ENCODE measurements at regions not wholly inside any gene's neighbourhood (a gene's known extent, or its start where the extent isn't known, plus 50 kb on each side); places are given as distances from the start of the nearest gene placed in this dataset.

DNA sequence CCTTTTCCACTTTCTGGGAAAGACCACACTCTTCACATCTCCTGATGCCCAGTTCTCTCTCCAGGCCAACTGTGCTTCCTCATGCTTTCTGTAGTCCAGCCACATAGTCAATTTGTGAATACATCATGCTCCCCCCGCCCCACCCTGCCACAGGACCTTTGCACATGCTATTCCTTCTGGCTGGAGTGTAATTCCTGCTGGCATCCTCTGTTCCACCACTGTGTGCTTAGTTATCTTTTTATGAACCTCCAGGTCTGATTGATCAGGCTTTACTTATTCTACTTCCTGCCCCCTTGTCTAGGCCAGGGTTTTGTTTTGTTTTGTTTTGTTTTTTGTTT lies 372.6 kb upstream of the RIOK2 start:
- ChIA-PET POLR2A (no interaction called here), CTCF (no interaction called here)
- no peak overlapping the region for H3K4me3 Mint-ChIP-seq
- intact Hi-C loops (cut with micrococcal nuclease) = no loop called here
- no peak overlapping the region for H2AFZ ChIP-seq (ENCODE audit: insufficient read depth, low read depth, low read length, poor library complexity, severe bottlenecking)
- no peaks in the 10 kb centered on the region for H3K27me3 Mint-ChIP-seq
- H3K4me1 Mint-ChIP-seq = no peaks in the 10 kb centered on the region
- no peaks in the 10 kb centered on the region for H3K27me3 ChIP-seq (replicated peaks in 1 of 4; ENCODE audit: control extremely low read depth in 1 of 4, control insufficient read depth in 3 of 4, insufficient read depth in 4 of 4, low read length in 3 of 4)
- no peak for DNase-seq
- no CpG with 5 or more reads among the region's 1 CpG for WGBS (ENCODE audit: insufficient coverage)
- ATAC-seq (ENCODE audit: low read depth) = no peak
- H3K36me3 ChIP-seq (replicated peaks in 1 of 2; ENCODE audit: control extremely low read depth in 1 of 2, control insufficient read depth in 1 of 2, extremely low read depth in 1 of 2, insufficient read depth in 2 of 2, low read length in 1 of 2) = no peaks in the 10 kb centered on the region
- no peak for TF ChIP-seq EZH2 (IDR thresholded peaks at IDR 0.05; ENCODE audit: borderline replicate concordance, insufficient read depth, low read depth, low read length, poor library complexity, severe bottlenecking)
- TF ChIP-seq, protein P1, sequence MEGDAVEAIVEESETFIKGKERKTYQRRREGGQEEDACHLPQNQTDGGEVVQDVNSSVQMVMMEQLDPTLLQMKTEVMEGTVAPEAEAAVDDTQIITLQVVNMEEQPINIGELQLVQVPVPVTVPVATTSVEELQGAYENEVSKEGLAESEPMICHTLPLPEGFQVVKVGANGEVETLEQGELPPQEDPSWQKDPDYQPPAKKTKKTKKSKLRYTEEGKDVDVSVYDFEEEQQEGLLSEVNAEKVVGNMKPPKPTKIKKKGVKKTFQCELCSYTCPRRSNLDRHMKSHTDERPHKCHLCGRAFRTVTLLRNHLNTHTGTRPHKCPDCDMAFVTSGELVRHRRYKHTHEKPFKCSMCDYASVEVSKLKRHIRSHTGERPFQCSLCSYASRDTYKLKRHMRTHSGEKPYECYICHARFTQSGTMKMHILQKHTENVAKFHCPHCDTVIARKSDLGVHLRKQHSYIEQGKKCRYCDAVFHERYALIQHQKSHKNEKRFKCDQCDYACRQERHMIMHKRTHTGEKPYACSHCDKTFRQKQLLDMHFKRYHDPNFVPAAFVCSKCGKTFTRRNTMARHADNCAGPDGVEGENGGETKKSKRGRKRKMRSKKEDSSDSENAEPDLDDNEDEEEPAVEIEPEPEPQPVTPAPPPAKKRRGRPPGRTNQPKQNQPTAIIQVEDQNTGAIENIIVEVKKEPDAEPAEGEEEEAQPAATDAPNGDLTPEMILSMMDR (IDR thresholded peaks at IDR 0.05) = no peak
- no peak overlapping the region for H3K27ac ChIP-seq (ENCODE audit: low read length in 2 of 2)
- no peak overlapping the region for H3K4me3 ChIP-seq (ENCODE audit: control extremely low read depth in 1 of 5, extremely low read depth in 1 of 5, insufficient read depth in 1 of 5, low read depth in 2 of 5, low read length in 4 of 5)
- H3K79me2 ChIP-seq (ENCODE audit: control insufficient read depth, insufficient read depth, low read length) = no peaks in the 10 kb centered on the region
- H3K4me1 ChIP-seq (ENCODE audit: control insufficient read depth in 2 of 2, insufficient read depth in 2 of 2, low read length in 2 of 2) = no peaks in the 10 kb centered on the region
- H3K9me3 ChIP-seq (ENCODE audit: control extremely low read depth in 1 of 3, control insufficient read depth in 2 of 3, insufficient read depth in 1 of 3, low read length in 2 of 3) = no peaks in the 10 kb centered on the region
- no peak overlapping the region for H3K4me2 ChIP-seq (replicated peaks; ENCODE audit: low read depth, low read length, poor library complexity, severe bottlenecking)
- no peaks in the 10 kb centered on the region for H3K9me3 Mint-ChIP-seq (ENCODE audit: insufficient read depth)
- H3K9ac ChIP-seq (ENCODE audit: low read length) = no peak overlapping the region
- no peaks in the 10 kb centered on the region for H4K20me1 ChIP-seq (ENCODE audit: control insufficient read depth, insufficient read depth, low read length, poor library complexity, severe bottlenecking)
- H3K27ac Mint-ChIP-seq = no peak overlapping the region

DNA sequence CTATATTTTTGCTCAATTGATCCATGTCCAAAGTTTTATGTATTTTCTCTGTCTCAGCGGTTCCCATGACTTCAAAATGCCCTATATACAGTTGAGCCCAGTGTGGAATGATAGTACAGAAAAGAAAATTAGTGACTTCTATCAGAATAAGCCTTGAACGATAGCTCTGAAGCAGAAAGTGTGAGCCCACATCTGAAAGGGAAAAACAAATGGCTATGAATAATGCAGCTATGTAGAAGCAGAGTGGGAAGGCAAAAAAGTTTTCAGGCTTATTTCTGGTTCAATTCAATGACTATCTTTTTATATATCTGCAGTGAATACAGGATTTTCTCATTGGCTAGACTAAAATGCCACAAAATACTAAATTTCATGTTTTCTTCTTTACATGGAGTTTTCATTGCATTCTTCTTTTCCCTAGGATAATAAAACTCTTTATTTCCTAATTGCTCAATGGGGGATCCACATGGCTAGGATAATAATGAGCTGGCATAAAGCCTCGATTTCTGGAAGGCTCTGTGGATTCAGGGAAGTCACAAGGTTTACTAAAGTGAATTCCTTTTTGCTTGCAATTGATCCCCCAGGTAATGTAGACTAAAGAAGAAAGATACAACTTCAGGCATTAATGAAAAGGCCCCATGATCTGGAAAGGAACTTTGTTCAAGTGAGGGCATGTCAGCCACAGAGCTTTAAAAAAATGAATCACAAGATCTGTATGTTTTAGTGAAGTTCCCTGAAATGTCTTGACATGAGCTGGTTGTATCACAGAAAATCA lies 377.0 kb upstream of the RIOK2 start:
- Mint-ChIP-seq H3K27me3 (no peaks in the 10 kb centered on the region), H3K4me1 (no peaks in the 10 kb centered on the region), H3K27ac (no peak overlapping the region), H3K4me3 (no peak overlapping the region), H3K9me3 (ENCODE audit: insufficient read depth) (no peaks in the 10 kb centered on the region)
- Histone ChIP-seq H2AFZ (ENCODE audit: insufficient read depth, low read depth, low read length, poor library complexity, severe bottlenecking) (no peak overlapping the region), H3K4me1 (ENCODE audit: control insufficient read depth in 2 of 2, insufficient read depth in 2 of 2, low read length in 2 of 2) (no peaks in the 10 kb centered on the region), H4K20me1 (ENCODE audit: control insufficient read depth, insufficient read depth, low read length, poor library complexity, severe bottlenecking) (no peaks in the 10 kb centered on the region), H3K4me2 (replicated peaks; ENCODE audit: low read depth, low read length, poor library complexity, severe bottlenecking) (no peak overlapping the region), H3K9me3 (ENCODE audit: control extremely low read depth in 1 of 3, control insufficient read depth in 2 of 3, insufficient read depth in 1 of 3, low read length in 2 of 3) (no peaks in the 10 kb centered on the region), H3K36me3 (replicated peaks in 1 of 2; ENCODE audit: control extremely low read depth in 1 of 2, control insufficient read depth in 1 of 2, extremely low read depth in 1 of 2, insufficient read depth in 2 of 2, low read length in 1 of 2) (no peaks in the 10 kb centered on the region), H3K79me2 (ENCODE audit: control insufficient read depth, insufficient read depth, low read length) (no peaks in the 10 kb centered on the region), H3K27me3 (replicated peaks in 1 of 4; ENCODE audit: control extremely low read depth in 1 of 4, control insufficient read depth in 3 of 4, insufficient read depth in 4 of 4, low read length in 3 of 4) (no peaks in the 10 kb centered on the region), H3K27ac (ENCODE audit: low read length in 2 of 2) (no peak overlapping the region), H3K4me3 (ENCODE audit: control extremely low read depth in 1 of 5, extremely low read depth in 1 of 5, insufficient read depth in 1 of 5, low read depth in 2 of 5, low read length in 4 of 5) (no peak overlapping the region), H3K9ac (ENCODE audit: low read length) (no peak overlapping the region)
- TF ChIP-seq, protein P1 (IDR thresholded peaks at IDR 0.05) = no peak
- no peak for TF ChIP-seq EZH2 (IDR thresholded peaks at IDR 0.05; ENCODE audit: borderline replicate concordance, insufficient read depth, low read depth, low read length, poor library complexity, severe bottlenecking)
- DNase-seq (no peak), ATAC-seq (ENCODE audit: low read depth) (no peak)
- POLR2A ChIA-PET = no interaction called here
- intact Hi-C loops (cut with micrococcal nuclease) = no loop called here
- WGBS (ENCODE audit: insufficient coverage) = no CpG with 5 or more reads among the region's 3 CpGs
- CTCF ChIA-PET = no interaction called here
